ENCODE measurements at regions not wholly inside any gene's neighbourhood (a gene's known extent, or its start where the extent isn't known, plus 50 kb on each side); places are given as distances from the start of the nearest gene placed in this dataset.

DNA sequence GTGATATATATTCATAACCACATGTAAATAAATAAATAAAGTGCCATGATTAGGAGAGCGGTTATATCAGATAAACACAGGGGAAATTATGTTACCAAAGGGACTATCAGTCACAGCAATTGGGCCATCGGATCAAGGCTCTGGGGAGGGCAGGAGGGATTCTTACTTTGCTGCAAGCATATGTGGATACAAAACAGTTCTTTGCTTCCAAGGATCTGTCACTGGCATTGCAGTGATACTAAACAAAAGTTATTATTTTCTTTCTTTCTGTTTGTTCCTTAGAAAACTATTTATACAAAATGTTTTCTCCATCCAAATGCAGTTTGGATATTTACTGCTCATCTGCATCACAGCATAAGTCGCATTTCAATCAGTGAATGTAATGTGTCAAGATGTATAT, 188.4 kb upstream of the MGMT start:
- no peak for DNase-seq (ENCODE audit: low spot score)

DNA sequence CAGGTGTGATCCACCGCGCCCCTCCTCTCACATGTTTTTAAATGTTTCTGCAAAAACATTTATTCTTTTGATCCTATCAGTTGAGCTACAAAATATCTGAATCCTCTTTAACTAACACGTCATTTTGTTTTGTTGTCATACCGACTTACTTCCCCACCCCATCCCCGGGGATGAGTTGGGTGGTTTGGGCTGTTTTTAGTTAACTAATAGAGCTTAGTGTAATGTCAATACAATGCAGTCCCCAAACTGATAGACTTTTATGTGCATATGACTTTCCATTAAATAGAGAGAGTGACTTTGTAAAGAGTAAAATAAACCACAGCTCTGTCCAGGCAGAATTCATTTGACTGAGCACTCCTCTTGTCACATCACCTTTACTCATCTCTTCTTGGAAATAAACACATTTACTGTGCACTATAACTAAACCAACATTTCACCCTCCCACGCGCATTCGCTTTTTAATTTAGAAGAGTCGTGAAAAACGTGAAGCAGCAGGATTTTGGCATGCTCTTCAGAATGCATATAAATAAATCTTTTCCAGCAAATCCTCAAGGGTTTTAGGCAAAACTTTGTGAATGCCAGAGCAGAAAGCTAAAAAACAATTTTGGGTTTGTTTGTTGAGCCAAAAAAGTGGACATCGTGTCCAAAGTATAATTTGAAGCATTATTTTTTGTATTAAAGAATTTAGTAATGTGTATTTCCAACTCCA, 187.4 kb upstream of the MGMT start:
- no peak for DNase-seq (ENCODE audit: low spot score)

DNA sequence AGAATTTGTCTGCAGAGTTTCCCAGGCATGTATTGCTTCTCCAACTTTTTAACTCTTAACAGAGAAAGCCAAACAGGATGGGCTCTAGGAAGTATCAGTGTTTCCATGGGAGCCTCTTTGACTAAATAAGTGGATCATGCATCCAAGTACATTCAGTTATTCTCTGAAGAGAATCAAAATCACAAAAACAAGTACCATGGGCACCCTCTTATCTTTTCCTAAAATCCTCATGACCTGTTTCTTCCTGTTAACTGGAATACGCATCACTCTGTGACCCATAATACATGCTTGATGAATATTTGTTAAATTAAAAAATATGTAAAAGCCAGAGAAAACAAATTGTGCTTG, 186.9 kb upstream of the MGMT start:
- no peak for DNase-seq (ENCODE audit: low spot score)

DNA sequence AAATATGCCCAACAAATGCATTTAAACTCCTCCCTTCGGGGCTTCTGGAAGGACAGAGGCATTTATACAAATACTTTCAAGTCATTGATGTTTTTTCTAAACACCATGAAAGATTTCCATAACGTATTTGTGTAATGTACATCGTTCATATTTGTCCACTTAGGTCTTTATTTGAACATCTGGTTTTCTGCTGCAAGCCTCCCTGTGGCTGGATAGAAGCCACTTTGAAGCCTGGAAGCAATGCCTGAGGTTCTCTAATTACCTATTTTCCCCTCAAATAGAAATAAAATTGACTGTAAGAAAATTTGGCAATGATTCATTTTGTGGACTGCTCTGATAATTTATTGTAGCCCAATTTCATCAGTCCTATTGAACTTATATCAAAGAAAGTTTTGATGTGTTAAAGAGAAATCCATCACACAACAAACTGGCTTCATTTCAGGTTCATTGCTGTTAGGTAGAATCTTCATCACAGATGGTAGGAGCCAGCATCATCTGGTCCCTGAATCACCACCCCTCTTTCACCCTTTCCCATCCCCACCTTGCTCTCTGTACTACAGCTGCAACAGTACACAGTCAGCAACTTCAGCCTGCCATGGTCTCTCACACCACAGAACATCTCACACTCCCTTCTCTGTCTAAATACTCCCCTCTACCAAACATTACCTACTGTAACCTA, 186.0 kb upstream of the MGMT start:
- DNase-seq (ENCODE audit: low spot score): no peak

DNA sequence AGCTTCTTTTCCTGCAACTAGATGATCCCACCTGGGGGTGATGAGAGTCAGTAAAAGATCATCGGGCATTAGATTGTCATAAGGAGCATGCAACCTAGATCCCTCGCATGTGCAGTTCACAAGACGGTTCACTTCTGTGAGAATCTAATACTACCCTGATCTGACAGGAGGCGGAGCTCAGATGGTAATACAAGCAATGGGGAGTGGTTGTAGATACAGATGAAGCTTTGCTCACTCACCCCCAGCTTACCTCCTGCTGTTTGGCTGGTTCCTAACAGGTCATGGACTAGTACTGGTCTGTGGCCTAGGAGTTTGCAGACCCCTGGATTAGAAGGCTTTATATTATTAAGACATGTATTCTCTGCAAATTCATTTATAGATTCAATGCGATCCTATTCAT, 181.6 kb upstream of the MGMT start:
- DNase-seq (ENCODE audit: low spot score): no peak

DNA sequence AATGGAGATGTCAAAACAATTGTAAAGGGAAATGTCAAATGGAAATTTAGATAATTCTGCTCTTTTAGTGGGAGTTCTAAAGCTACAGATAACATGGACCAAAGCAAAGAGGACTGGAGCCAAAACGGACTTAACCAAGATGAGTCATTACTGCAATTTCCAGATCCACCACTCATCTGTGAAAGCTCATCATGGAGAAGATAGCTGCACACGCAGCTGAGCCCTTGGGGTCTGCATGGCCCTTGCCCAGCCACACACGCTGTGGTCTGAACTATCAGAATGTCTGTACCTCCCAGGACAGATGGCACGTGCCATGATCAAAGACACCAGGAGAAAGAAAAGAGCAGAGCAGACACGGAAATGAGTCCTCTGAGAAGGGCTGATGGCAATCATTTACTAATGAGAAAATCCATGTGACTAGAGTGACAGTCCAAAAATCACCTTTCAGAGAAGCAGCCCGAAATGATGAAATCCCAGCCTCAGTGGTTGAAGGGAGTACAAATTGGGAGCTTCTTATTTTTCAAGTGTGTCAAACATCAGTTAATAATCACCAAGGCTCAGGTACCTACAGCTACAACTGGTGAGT, 177.9 kb upstream of the MGMT start:
- no peak for DNase-seq (ENCODE audit: low spot score)

DNA sequence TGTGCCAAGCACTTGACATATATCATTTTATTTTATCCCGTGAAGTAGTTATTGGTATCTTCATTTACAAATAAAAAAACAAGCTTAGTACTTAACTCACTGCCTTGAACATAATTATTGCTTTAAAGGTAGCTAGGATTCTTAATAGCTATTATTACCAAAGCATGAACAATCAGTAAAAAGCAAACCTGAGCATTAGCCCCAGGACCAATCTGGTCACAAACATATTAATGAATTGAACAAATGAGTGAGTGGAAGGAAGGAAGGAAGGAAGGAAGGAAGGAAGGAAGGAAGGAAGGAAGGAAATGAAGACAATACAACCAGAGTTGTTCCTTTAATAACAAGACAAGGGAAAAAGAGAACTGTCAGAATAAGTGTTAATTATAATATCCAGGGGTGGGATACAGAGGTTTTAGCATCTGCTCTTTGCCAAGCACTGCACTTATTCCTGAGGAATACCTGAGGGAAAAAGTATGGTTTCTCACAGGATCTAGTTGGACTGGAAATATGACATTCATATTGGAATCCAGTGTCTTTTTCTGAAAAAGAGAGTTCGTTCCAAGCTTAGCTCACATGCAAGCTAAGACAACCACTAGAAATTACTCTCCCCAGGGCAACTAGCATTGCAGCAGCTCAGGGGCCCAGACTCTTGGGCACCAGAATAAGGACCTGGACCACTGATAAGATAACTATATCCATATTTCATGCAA, 172.9 kb upstream of the MGMT start:
- no peak for DNase-seq (ENCODE audit: low spot score)

DNA sequence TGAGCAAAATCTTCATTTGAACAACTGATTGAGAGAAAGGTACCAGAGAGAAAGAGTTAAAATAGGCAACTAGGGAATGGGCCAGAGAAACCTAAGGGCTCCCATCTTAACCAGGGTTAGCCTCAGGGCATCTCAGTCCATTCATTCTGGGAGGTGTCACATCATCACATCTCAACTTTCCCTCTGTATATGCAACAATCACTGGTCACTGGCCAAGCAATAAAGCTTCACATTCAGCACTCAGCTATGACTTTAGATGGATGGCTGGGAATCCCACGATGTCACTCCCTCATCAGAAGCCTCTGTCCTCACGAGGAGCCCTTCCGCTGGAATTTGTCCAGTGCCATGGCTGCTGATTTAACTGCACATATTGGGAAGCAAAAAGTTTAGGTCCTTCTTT, 172.1 kb upstream of the MGMT start:
- DNase-seq (ENCODE audit: low spot score): no peak

DNA sequence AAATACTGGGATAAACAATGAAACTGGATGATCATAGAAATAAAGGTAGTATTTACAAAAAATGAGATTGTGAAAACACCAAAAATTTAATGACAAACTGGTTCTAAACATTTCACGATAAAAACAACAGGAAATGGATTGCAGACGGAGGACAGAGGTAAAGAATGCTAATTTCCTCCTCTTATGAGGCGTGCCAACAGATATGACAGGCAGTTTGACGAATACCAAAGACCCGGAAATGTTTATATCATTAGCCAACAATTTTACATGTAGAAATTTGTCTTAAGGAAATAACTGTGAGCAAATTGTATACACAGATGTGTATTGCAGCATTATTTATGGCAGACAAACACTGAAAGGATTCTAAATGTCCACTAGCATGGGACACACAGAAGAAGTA, 162.0 kb upstream of the MGMT start:
- no peak for DNase-seq (ENCODE audit: low spot score)

DNA sequence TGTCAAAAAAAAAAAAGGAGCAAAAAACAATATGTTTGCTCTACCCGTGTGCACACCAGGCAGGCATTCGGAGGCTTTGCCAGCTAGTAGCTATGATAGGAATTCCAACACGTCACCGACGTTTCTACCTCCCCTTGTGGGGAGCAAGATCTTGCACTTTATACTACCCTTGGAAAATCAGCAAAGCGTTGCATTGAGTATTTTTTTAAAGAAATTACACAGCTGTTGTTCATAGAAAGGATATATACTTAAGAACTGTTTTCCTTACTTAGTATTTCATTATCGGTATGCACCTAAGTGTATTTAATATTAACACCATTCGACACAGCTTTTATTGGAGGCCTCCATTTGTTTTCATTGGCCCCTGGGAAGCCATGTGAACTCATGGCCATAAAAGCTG, 159.9 kb upstream of the MGMT start:
- no peak for DNase-seq (ENCODE audit: low spot score)

DNA sequence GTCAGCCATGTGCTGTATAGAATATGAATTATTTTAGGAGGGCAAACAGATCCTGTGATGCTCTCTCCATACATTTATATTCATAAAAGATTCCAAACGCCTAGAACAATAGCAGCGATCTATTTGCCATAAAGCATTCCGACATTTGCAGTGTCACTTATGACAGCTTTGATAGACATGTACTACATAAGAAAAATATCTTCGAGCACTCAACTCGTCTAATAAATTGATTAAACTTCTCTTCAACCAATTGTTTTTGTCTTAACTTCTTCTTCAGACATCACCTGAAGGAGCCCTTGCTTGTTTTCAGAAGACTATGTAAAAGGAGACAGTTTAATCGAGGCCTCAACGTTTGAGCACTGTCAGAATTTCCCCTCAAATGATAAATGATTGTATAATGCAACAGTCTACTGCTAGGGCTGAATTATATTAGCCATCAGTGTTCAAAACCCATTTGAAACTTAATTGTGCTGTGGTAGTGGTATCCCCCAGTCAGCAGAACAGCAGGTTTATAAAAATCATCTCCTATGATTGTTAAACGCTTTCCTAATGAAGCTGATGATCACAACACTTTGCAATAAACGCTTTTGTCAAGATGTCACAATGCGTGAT, 158.0 kb upstream of the MGMT start:
- no peak for DNase-seq (ENCODE audit: low spot score)

DNA sequence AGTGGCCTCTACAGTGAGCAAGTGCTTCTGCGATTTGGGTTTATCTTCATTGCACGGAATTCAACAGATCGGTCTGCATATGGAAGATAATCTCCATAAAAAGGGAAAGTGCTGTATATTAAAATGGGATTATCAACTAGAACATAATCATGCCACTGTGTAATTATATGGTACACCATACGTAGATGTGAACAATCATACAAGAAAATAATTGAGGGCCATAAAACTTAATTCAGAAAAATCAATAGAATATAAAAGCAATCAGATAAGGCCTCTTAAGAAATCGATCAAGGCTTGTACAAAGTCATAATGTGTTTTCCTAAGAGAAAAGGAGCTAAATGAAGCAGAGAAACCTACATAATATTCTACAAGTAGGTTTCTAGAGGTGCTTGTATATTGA, 157.5 kb upstream of the MGMT start:
- no peak for DNase-seq (ENCODE audit: low spot score)

DNA sequence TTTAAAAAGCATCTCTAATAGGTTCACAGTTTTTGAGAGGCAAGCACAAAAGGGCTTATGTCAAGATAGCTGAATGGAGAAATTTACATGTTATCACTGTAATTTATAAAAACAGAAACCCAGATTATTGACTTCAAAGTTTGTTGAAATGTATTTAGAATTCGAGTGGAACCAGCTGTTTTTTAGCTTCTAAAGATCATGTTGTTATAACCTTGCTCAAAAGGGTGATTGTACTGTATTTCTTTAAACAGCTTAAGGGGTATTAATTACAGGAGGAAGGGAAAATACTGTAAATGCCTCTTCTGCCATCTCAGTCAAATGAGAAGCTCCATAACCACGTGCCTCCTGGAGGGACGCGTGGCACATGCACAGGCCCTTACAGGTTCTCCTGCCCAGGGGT, 156.2 kb upstream of the MGMT start:
- DNase-seq (ENCODE audit: low spot score): no peak

DNA sequence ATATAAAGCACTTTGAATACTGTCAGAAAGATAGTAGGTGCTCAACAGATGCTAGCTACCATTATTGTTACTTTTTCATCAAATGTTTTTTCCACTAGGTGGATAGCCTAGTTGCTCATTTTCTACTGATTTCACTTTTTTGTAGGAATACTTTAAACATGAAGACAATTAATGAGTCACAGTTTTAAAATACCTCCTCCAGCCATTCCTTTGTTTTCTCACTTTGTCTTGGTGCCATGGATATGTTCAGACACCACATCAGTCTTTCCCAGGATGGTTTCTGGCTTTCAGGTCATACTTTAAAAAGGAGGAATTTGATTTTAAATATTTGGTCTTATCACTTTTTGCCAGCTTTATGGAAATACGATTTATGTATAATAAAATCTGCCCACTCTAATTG, 147.1 kb upstream of the MGMT start:
- DNase-seq (ENCODE audit: low spot score): no peak

DNA sequence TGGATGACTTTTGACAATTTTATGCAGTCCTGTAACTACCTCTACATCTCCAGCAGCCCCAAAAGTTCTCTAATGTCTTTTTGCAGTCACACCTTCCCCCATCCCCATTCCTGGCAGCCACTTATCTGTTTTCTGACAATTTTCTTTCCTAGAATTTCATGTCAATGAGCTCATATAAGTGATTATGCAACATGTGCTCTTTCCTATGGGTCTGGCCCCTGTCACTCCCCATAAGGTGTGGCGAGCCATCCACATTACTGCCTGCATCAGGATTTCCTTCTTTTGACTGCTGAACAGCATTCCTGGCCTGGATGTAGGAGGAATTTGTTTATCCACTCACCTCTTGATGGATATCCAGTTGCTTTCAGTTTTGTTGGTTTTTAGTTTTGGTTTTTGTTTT, 146.7 kb upstream of the MGMT start:
- no peak for DNase-seq (ENCODE audit: low spot score)

DNA sequence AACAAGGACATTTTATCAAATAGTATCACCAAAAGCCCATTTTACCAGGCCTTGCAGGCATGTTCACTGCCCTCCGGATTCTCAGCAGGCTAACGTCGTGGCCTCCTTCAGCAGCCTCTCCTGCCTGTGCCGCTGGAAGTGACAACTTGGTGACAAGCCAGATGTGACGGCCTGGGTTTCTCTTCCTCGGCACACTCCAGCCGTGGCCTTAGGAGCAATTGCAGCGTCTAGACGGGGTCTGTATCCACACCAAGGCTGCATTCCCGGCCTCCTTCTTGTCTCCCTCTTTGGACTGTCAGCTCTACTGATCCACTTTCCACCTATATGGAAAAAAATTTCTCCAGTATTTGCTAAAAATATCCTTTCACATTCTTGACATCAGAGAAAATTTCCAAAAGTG, 145.3 kb upstream of the MGMT start:
- no peak for DNase-seq (ENCODE audit: low spot score)

DNA sequence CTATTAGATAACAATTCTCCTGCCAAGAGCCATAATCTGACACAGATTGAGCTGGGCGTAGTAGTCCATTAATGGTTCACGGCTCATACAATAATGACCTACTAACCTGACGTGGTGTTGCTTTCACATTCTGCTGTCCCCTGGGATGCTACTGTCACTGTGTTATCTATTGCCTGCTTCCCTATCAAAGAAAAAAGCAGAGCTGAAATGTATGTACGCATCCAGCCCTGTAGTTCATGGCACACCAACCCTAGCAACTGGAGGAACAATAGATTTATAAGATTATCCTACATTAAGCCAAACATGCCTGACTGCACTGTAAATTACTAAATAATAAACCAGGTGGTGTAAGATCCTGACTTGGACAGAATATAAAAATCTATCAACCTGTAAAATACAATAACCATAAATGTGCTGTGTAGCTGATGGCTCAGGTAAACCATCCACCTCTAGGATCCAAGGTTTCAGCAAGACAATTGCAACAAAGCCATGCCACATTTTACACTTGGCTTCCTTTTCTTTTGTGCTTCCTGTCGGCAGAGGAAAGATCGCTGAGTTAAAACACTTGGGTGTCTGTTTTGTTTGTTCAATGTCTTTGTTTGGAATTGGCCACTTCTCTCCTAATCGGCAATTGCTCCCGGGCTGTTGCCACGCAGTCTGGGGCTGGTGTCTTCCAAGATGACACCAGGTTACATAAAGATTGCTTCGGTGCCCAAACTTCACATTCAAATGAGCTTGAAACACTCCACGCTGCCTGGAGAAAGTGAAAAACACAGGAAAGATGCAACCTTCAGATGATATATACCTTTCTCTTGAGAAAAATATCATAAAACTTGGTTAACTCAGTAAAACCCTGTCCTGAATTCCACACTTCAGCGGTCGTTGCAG, 143.9 kb upstream of the MGMT start:
- DNase-seq (ENCODE audit: low spot score): no peak

DNA sequence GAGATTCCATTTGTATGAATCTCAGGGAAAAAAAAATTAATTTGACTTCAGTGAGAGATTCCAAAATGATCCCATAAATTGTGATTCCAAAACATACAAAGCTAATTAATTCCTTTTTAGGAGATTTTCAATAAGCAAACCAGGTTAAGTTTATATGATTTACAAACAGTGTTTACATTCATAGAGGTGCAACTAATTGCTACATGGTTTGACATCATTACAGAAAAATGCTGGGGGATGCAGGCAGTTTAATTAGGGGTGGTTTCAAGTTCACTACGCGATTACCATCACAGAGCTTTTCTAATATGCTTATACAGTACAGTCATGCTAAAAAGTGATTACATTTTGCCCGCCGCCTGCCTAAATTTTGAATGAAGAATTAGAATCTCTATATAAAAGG, 143.2 kb upstream of the MGMT start:
- no peak for DNase-seq (ENCODE audit: low spot score)

DNA sequence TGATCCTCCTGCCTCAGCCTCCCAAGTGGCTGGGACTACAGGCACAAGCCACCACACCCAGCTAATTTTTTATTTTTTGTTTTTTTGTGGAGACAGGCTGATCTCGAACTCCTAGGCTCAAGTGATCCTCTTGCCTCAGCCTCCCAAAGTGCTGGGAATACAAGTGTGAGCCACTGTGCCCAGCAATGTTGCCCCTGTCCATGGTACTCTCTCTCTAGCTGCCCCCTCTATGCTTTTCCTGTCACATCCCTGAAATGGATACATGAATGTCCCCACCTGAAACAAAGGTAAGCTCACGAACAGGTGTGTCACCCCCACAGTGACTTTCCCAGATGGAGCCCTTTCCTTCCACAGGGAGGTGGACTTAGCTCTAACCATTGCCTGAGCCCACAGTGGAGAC, 141.1 kb upstream of the MGMT start:
- no peak for DNase-seq (ENCODE audit: low spot score)

DNA sequence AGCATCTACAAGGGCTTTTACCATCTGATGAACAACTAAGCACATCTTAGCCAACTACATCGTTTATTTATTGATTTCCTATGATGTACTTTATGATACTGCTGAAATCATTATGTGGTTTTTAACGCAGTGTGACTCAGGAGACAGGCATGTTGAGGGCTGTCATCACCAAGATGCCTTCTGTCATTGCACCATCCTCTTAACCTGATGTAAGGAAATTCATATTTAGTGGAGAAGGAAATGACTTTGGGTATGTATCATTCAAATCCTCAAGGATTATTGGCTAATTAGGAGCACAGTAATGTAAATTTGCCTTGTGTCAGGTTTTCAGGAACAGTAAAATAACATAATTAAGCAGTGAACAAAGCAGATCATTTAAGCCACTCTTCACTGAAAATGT, 138.5 kb upstream of the MGMT start:
- peak; percentile 13 for DNase-seq (ENCODE audit: low spot score)

DNA sequence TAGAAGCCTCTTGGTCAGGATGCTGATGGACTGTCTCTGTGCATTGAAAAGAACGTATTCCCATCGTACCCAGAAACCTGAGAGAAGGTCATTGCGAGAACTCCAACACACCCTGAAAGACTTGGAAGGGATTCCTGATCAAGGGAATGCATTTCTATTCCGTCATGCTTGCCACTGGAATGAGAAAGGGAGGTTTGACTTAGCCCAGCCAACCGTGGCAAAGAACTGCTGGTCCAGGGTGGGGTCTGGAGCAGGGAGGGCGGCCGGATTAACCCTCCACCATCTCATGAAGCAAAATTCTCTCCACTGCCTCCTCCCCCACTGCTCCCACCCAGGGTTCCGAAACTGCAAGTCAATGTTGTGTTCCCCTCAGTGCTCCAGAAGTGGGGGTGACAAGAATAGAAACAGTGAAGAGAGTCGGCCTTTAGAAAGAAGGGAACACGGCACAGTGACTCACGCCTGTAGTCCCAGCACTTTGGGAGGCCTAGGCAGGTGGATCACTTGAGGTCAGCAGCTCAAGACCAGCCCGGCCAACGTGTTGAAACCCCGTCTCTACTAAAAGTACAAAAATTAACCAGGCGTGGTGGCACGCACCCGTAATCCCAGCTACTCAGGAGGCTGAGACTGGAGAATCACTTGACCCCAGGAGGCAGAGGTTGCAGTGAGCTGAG, 137.5 kb upstream of the MGMT start:
- no peak for DNase-seq (ENCODE audit: low spot score)

Measured in SW480 (cell line).